ENCODE measurements at regions not wholly inside any gene's neighbourhood (a gene's known extent, or its start where the extent isn't known, plus 50 kb on each side); places are given as distances from the start of the nearest gene placed in this dataset.

DNA sequence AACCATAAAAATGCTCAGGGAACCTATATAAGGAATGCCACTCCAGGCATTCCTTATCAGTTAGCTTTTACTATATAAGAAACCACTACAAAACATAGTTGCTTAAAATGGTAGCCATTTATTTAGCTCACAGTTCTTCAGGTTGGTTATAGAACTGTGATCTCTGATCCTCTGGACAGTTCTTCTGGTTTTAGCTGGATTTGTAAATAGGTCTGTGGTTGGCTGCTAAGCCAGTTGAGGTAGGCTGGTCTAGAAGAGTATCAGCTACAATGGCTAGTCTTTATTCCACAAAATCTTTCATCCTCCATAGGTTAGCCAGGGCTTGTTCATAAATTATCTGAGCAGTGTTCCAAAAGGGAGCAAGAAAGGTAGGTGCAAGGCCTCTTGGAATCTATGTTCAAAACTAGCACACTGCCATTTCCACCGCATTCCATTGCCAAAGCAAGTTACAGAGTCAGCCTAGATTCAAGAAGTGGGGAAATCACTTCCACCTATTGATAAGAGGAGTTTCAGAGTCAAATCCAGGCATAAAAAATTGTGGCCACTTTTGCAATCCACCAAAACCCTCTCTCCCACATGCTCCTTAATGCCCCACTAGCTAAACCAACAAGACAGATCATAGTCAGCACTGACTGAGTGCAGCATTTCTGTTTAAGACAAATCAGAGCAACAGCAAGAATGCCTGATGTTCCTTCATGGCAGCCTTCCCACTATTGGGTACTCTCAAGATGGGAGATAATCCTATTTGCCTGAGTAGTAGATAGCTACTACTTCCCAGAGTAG lies 146.4 kb downstream of the IRS1 start:
- DNase-seq (ENCODE audit: low spot score): no peak

DNA sequence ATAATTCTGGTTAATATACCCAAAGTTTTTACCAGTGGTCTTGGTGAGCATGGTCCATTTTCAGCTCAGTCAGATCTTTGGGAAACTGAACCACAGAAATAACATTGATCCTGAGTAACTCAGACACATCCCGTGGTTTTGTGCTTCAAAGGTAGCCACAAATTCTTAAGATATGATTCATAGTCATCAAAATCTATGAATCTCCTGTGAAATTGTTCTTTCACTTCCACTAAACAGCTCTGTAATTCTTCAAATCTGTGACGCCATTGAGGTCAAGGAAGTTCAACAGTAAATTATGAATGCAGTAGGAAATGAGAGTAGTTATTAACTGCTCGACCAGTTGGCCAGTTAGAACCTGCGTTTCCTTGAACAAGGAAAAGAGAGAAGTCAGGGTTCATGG lies 147.3 kb downstream of the IRS1 start:
- DNase-seq (ENCODE audit: low spot score): no peak

DNA sequence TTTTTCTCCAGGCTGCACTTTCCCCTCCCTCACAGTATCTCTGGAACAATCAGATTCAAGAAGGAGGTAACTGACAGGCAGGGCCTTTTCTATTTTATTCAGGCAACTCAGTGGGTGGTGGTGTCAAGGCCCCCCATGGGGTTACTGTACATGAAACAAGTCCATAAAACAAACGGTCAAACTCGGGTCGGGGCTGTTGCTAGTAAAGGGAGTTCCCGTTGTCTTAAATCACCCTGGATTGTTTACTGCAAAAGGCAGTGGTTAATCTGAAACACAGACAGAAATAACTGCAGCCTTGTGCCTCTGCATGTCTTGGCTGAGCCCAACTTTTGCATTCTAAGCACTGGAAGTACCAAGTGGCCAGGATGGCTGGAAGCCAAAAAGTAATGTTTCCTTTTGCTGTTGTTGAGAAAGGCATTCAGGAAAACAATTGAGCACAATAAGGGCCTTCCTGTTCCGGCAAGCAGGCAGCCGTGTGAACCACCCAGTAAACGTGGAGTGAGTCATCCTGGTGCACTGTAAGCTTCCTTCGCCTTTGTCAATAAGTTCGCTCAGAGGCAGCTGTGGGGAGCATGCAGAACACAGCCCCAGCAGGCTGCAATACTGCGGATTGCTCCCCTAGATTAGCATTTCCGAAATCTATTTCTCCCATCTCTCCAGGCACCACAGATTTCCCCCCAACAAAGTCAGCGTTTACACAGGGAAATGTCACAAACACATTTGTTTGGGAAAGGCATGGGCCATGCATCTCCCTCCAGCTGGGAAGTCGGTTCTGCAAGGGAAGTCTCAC lies 149.6 kb downstream of the IRS1 start:
- DNase-seq (ENCODE audit: low spot score): peak; percentile 47

DNA sequence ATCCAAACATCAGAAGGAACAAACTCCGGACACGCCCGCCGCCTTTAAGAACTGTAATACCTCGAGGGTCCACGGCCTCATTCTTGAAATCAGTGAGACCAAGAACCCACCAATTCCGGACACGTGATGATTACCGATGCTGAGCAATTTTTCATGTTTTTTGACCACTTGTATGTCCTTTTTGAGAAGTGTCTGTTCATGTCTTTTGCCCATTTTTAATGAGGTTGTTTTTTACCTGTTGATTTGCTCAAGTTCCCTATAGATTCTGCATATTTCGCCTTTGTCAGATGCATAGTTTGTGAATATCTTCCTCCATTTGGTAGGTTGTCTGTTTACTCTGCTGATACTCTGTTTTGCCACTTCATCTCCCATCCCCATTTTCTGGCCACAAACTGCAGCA lies 150.4 kb downstream of the IRS1 start:
- no peak for DNase-seq (ENCODE audit: low spot score)

GRCh38 chr2:226647621-226648518 lies 151.8 kb downstream of the IRS1 start:
- DNase-seq (ENCODE audit: low spot score): no peak

DNA sequence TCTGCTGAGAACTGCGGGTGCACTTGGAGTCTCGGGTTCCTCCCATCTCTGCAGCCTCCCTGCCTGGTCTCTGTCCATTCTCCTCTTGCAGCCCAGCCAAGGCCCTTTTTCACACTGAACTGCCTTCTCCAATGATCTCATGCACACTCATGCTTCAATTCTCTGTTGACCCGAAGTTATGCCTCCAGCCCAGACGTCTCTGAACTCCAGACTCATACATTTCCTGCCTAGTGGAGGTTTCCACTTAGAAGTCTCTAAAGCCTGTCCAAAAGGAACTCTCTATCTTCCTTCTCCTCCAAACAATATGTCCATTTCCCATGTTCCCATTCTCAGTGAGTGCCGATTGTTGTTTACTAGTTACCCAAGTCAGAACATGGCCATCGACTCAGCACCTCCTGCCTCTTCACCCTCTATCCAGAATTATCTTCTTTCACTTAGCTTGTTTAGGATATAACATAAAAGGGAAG lies 155.2 kb downstream of the IRS1 start:
- no peak for DNase-seq (ENCODE audit: low spot score)

DNA sequence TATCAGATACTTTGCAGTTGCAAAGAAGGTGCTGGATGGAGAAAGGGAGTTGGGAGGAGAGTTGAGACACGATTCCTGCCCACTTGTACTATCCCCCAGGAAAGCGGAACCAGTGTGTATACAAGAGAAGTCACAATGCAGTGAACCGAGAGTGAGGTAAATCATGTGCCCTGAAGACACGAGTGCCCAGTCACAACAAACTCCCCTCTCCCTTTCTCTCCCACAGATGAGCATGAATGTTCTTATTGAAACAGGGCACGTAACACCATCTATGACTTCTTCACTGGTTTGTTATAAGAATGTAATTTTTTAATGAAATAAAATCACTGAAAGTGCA lies 155.7 kb downstream of the IRS1 start:
- DNase-seq (ENCODE audit: low spot score): no peak

- DNase-seq (ENCODE audit: low spot score): no peak
Measured at GRCh38 chr2:226643030-226643945, 156.3 kb downstream of the IRS1 start.

DNA sequence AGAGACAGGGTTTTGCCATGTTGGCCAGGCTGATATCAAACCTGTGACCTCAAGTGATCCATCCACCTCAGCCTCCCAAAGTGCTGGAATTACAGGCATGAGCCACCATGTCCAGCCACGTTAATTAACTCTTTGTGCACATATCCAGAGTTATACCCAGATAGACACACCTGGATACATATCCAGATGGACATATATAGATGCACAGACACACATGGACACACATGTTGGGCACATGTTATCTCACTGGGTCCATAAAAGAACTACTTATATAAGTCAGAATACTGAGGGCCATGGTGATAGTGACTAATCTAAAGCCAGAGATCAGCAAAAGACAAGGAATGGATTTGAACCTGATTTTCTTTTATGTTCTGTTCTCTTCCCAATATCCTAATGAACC lies 158.6 kb downstream of the IRS1 start:
- DNase-seq (ENCODE audit: low spot score): no peak

DNA sequence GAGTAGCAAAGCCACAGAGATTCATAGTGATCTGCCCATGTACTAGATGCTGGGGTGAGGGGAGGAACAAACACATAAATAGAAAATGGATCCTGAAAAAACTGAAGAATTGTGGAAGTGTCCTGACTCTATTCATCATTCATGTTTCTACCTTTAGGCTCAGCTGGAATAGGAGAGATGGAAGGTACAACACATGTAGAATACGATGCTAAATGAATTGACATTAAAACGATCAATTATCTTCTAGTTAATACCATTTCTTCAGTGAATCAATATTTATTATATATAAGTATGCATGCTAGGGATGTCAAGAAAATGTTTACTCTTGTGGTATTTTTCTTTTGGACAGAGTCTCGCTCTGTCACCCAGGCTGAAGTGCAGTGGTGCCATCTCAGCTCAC lies 159.1 kb downstream of the IRS1 start:
- no peak for DNase-seq (ENCODE audit: low spot score)

GRCh38 chr2:226639550-226639949 lies 160.1 kb downstream of the IRS1 start:
- no peak for DNase-seq (ENCODE audit: low spot score)

- no peak for DNase-seq (ENCODE audit: low spot score)
Measured at GRCh38 chr2:226638576-226638975, 161.0 kb downstream of the IRS1 start.

DNA sequence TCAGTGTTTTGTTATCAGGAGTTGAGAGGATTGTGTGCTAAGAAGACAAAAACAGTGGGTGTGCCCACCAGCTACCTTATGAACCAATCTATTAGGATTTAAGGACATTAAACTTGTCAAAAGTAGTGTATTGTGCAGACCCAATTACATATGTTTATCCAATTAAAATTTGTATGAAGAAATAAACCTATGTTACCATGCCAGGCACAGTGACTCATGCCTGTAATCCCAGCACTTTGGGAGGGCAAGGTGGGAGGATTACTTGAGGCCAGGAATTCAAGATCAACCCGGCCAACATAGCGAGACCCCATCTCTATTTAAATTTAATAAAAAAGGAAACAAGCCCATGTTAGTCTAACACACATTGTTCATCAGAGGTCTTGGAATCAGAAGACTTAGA lies 162.2 kb downstream of the IRS1 start:
- no peak for DNase-seq (ENCODE audit: low spot score)

DNA sequence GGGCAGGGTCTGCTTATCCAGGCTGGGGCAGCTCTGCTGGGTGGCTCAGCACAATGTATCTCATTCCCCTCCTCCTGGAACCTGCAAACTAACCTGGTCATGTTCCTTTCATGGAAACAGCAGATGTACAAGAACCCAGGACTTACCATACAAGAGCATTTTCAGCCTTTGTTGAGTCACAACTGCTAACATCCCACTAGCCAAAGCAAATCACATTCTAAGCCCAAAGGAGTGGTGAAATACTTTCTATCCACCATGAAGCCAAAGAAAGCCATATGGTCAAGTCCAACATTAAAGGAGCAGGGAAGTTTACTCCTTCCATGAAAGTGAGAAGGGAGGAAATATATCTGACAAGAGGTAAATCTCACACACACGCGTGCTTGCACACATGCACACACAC lies 163.0 kb downstream of the IRS1 start:
- DNase-seq (ENCODE audit: low spot score): no peak

DNA sequence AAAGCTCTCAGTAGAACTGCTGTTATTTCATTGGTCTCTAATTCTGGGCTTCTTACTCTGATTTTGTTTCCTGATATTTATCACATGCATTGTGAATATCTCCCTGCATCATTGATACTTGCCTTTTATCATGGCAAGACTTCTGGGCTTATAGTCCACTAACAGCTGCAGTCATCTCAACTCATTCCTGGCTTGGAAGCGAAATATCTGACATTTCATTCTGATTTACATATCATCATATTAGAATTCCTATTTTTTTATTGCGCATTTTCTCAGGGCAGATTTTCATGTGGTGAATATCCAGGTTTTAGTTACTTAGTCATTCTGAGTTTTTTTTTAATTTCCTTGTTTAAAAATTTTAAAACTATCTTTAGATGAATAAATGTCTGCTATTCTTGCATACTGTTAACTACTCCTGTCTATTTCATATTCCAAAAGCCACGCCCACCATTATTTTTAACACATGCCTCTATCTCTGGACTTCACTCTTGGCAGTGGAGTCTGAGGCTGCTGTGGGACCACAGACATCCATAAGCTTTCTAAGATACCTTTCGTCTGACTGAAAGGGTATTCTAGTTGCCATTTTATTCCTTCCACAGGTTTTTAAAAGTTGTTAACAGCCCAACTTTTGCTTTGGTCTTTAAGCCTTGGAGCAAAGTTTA lies 164.5 kb downstream of the IRS1 start:
- DNase-seq (ENCODE audit: low spot score): no peak

GRCh38 chr2:226631671-226632070 lies 167.9 kb downstream of the IRS1 start:
- no peak for DNase-seq (ENCODE audit: low spot score)

DNA sequence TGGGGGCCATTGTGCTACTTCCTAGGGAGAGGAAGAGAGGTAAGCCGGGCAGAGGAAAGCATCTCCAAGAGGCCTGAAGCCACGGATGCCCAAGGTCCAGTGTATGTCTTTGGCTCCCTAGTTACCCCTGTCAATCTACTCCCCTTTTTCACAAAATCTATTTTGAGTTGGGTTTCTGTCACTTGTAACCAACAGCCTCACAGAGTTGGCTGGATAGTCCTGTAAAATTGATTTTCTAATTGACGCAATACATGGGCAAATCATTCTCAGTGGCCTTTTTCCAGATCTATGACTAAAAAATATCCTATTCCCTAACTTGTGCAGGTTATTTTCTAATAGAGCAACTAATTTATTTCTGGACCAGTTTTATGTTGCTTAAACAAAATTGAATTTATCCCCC lies 168.4 kb downstream of the IRS1 start:
- no peak for DNase-seq (ENCODE audit: low spot score)

DNA sequence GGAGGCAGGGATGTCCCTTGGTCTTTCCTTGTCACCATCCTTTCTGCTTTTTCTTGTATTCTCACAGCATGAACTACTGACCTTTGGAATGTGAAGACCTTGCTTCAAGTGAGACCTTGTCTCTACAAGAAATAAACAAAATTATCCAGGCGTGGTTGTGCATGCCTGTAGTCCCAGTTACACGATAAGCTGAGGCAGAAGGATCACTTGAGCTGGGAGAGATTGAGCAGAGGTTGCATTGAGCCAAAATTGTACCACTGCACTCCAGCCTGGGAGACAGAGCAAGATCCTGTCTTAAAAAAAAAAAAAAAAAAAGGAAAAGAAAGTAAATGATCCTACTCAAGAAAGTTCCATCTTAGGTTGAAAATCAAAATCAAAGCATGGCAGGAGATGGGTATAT lies 173.7 kb downstream of the IRS1 start:
- no peak for DNase-seq (ENCODE audit: low spot score)

GRCh38 chr2:226623587-226624368 lies 175.8 kb downstream of the IRS1 start:
- DNase-seq (ENCODE audit: low spot score): no peak

- no peak for DNase-seq (ENCODE audit: low spot score)
Measured at GRCh38 chr2:226622484-226622883, 177.1 kb downstream of the IRS1 start.

Data from CD4-positive, alpha-beta T cell treated with Interleukin-15 for 4 hours (primary cell).